ENCODE measurements at regions not wholly inside any gene's neighbourhood (a gene's known extent, or its start where the extent isn't known, plus 50 kb on each side); places are given as distances from the start of the nearest gene placed in this dataset.

DNA sequence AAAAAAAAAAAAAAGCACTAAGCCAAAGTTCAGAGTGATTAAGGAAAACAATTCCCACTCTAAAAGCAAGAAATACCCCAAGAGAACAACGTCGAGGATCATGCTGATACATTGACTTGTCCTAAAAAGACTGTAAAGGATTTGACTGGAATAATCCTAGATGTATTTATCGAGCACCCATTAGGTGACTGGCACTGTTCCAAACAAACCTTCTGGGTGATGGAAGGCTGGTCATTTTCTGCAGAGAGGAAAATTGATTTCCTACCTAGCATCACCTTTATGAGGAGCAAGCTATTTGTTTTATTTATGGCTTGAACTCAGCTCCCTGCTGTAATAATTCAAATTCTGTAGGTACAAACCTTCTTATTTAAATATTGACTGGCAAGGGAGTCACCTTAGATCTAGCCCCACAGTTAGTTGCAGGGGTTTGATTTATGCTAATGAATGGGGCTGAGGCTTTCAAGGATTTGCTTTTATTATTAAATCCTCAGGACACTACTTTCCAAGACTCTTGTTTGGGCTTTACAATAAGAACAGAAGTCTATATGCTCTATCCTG is 471.0 kb downstream of the OLFM4 start:
- H3K9me3 ChIP-seq (ENCODE audit: control insufficient read depth in 2 of 2, insufficient read depth in 1 of 2, low read length in 1 of 2) = no peaks in the 10 kb centered on the region
- H3K27me3 ChIP-seq (ENCODE audit: control insufficient read depth in 2 of 2, insufficient read depth in 1 of 2, low read length in 1 of 2) = no peaks in the 10 kb centered on the region
- DNase-seq (ENCODE audit: low read depth in 6 of 9, low spot score in 9 of 9) = no peak
- no peaks in the 10 kb centered on the region for H3K4me1 ChIP-seq (ENCODE audit: control insufficient read depth in 2 of 2, insufficient read depth in 2 of 2, low read length in 2 of 2)
- H3K4me3 ChIP-seq (ENCODE audit: low read length in 2 of 2) = no peak overlapping the region
- no peak overlapping the region for H3K27ac ChIP-seq (ENCODE audit: low read depth in 1 of 2, low read length in 1 of 2)
- WGBS = 89% methylated on average over 3 of the region's 3 CpGs
- H3K36me3 ChIP-seq (ENCODE audit: control insufficient read depth in 2 of 2, insufficient read depth in 2 of 2, low read length in 1 of 2) = no peaks in the 10 kb centered on the region

DNA sequence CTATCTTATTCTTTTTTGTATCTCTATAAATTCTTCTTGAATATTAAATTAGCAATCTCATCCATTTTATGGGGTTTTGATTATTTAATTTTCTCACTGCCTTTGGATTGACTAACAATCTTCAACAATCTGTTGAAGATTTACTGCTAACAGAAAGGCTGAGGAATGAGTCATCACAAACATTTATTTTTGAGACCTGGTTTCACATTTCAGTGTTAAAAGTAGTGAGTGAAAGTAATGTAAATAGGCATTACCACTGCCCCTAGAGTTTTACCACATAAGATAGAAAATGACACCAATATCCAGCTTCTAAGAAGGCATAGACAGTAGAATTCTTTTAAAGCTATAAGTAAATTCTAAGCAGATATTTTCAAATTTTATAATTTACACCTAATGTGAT is 472.8 kb downstream of the OLFM4 start:
- H3K27me3 ChIP-seq (ENCODE audit: control insufficient read depth in 2 of 2, insufficient read depth in 1 of 2, low read length in 1 of 2) = no peaks in the 10 kb centered on the region
- no peaks in the 10 kb centered on the region for H3K9me3 ChIP-seq (ENCODE audit: control insufficient read depth in 2 of 2, insufficient read depth in 1 of 2, low read length in 1 of 2)
- no peaks in the 10 kb centered on the region for H3K36me3 ChIP-seq (ENCODE audit: control insufficient read depth in 2 of 2, insufficient read depth in 2 of 2, low read length in 1 of 2)
- no peak overlapping the region for H3K27ac ChIP-seq (ENCODE audit: low read depth in 1 of 2, low read length in 1 of 2)
- no peaks in the 10 kb centered on the region for H3K4me1 ChIP-seq (ENCODE audit: control insufficient read depth in 2 of 2, insufficient read depth in 2 of 2, low read length in 2 of 2)
- no peak for DNase-seq (ENCODE audit: low read depth in 6 of 9, low spot score in 9 of 9)
- no peak overlapping the region for H3K4me3 ChIP-seq (ENCODE audit: low read length in 2 of 2)

DNA sequence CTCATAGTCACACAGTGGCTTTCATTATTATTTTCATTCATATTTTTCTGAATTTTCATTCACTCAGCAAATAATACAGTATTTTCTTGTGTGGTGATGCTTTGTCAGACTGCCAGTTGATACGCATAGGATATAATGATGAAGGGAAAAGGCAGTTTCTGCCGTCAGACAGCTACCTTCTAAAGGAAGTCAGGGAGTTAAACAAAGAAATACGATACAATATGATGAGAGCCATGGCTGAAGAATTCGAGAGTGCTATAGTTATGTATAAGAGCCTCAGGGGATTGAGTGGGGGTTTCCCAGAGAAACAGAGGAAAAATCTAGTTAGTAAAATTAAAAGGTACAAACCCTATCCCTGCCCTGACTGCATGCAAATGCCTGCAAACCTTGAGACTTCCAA is 479.1 kb downstream of the OLFM4 start:
- no peaks in the 10 kb centered on the region for H3K36me3 ChIP-seq (ENCODE audit: control insufficient read depth in 2 of 2, insufficient read depth in 2 of 2, low read length in 1 of 2)
- 80% methylated on average over 4 of the region's 4 CpGs for WGBS
- H3K27ac ChIP-seq (ENCODE audit: low read depth in 1 of 2, low read length in 1 of 2) = no peak overlapping the region
- DNase-seq (ENCODE audit: low read depth in 6 of 9, low spot score in 9 of 9) = no peak
- no peaks in the 10 kb centered on the region for H3K4me1 ChIP-seq (ENCODE audit: control insufficient read depth in 2 of 2, insufficient read depth in 2 of 2, low read length in 2 of 2)
- H3K9me3 ChIP-seq (ENCODE audit: control insufficient read depth in 2 of 2, insufficient read depth in 1 of 2, low read length in 1 of 2) = no peaks in the 10 kb centered on the region
- H3K27me3 ChIP-seq (ENCODE audit: control insufficient read depth in 2 of 2, insufficient read depth in 1 of 2, low read length in 1 of 2) = no peaks in the 10 kb centered on the region
- no peak overlapping the region for H3K4me3 ChIP-seq (ENCODE audit: low read length in 2 of 2)

DNA sequence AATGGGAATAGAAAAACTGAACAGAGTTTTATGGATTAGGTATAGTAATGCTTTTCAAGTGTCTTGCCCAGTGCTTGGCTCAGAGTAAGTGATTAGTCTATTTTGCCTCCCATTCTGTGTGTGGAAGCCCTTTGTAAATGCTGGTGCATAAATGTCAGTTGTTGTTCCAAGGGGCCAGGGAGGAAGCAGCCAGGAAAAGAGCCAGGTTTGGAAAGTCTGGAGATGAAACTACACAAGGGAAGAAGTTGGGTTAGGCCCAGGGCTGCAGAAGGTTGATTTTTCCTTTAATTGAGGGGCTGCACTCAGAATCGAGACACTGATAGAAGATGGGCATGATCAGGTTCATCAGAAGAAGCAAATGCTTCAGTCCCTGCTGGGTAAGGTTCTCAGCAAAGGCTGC is 484.0 kb downstream of the OLFM4 start:
- DNase-seq (ENCODE audit: low read depth in 6 of 9, low spot score in 9 of 9) = no peak
- H3K27ac ChIP-seq (ENCODE audit: low read depth in 1 of 2, low read length in 1 of 2) = no peak overlapping the region

DNA sequence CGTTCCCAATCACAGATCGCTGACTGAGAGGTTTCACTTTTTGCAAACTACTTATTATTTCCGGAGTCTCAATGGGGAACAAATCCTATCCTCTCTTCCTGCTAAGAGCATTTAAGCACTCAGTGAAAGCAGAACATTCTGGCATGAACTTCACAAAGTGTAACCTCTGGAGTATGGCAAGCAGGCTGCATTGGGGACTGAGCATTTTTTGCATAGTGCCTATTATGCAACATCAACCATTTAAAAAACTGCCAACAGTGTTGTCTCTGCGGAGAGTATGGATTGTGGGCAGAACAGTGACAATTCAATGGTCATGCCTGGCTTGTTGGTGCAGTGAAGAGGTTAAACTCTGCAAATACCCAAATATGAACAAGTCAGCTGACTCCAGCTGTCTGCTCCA is 484.6 kb downstream of the OLFM4 start:
- Histone ChIP-seq H3K36me3 (ENCODE audit: control insufficient read depth in 2 of 2, insufficient read depth in 2 of 2, low read length in 1 of 2) (no peaks in the 10 kb centered on the region), H3K4me1 (ENCODE audit: control insufficient read depth in 2 of 2, insufficient read depth in 2 of 2, low read length in 2 of 2) (no peaks in the 10 kb centered on the region), H3K4me3 (ENCODE audit: low read length in 2 of 2) (no peak overlapping the region), H3K27ac (ENCODE audit: low read depth in 1 of 2, low read length in 1 of 2) (no peak overlapping the region), H3K27me3 (ENCODE audit: control insufficient read depth in 2 of 2, insufficient read depth in 1 of 2, low read length in 1 of 2) (no peaks in the 10 kb centered on the region), H3K9me3 (ENCODE audit: control insufficient read depth in 2 of 2, insufficient read depth in 1 of 2, low read length in 1 of 2) (no peaks in the 10 kb centered on the region)
- WGBS = 78% methylated on average over 4 of the region's 4 CpGs
- DNase-seq (ENCODE audit: low read depth in 6 of 9, low spot score in 9 of 9) = no peak

More for the DNA sequence above, 484.0 kb downstream of the OLFM4 start:
- H3K4me1 ChIP-seq (ENCODE audit: control insufficient read depth in 2 of 2, insufficient read depth in 2 of 2, low read length in 2 of 2) = no peaks in the 10 kb centered on the region
- H3K9me3 ChIP-seq (ENCODE audit: control insufficient read depth in 2 of 2, insufficient read depth in 1 of 2, low read length in 1 of 2) = no peaks in the 10 kb centered on the region
- no peaks in the 10 kb centered on the region for H3K27me3 ChIP-seq (ENCODE audit: control insufficient read depth in 2 of 2, insufficient read depth in 1 of 2, low read length in 1 of 2)
- no peaks in the 10 kb centered on the region for H3K36me3 ChIP-seq (ENCODE audit: control insufficient read depth in 2 of 2, insufficient read depth in 2 of 2, low read length in 1 of 2)
- 66% methylated on average over 1 of the region's 1 CpG for WGBS
- H3K4me3 ChIP-seq (ENCODE audit: low read length in 2 of 2) = no peak overlapping the region

DNA sequence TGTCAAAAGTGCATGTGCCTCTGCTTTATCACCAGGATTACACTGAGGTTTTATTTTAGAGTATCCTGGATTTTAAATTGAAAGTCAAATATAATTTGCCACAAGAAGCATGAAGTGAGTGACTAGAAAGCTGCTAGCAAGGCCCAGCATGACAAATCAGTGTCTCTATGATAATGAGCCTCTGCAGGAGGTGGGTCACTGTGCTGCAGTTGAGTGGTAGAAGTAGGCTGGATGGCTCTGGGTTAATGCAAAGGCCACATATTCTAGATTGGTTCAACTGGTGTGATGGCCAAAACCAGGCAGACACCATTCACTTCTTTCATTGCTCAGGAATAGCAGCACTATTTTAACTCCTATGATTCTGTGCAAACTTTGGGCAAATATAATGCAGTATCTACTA is 491.5 kb downstream of the OLFM4 start:
- H3K36me3 ChIP-seq (ENCODE audit: control insufficient read depth in 2 of 2, insufficient read depth in 2 of 2, low read length in 1 of 2) = no peaks in the 10 kb centered on the region
- H3K27me3 ChIP-seq (ENCODE audit: control insufficient read depth in 2 of 2, insufficient read depth in 1 of 2, low read length in 1 of 2) = no peaks in the 10 kb centered on the region
- H3K9me3 ChIP-seq (ENCODE audit: control insufficient read depth in 2 of 2, insufficient read depth in 1 of 2, low read length in 1 of 2) = no peaks in the 10 kb centered on the region
- H3K4me1 ChIP-seq (ENCODE audit: control insufficient read depth in 2 of 2, insufficient read depth in 2 of 2, low read length in 2 of 2) = no peaks in the 10 kb centered on the region
- no peak overlapping the region for H3K4me3 ChIP-seq (ENCODE audit: low read length in 2 of 2)
- no peak for DNase-seq (ENCODE audit: low read depth in 6 of 9, low spot score in 9 of 9)
- no peak overlapping the region for H3K27ac ChIP-seq (ENCODE audit: low read depth in 1 of 2, low read length in 1 of 2)

DNA sequence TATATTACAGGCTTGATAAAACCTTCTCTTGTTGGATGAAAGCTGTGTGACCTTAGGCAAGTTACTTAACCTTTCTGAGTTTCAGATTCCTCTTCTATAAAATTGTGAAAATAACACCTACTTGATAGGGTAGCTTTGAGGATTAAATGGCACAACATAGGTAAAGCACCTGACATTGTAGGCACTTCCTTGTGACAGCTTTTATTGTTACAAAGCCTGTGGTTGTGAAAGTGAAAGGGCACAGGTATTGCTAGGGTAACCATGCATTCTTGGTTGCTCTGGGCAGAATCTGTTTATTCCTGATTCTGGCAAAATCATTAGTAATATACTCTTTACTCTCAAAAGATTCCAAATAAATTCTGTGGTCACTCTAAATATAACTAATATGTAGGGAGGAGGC is 493.4 kb downstream of the OLFM4 start:
- Histone ChIP-seq H3K36me3 (ENCODE audit: control insufficient read depth in 2 of 2, insufficient read depth in 2 of 2, low read length in 1 of 2) (no peaks in the 10 kb centered on the region), H3K9me3 (ENCODE audit: control insufficient read depth in 2 of 2, insufficient read depth in 1 of 2, low read length in 1 of 2) (no peaks in the 10 kb centered on the region), H3K27ac (ENCODE audit: low read depth in 1 of 2, low read length in 1 of 2) (no peak overlapping the region), H3K4me3 (ENCODE audit: low read length in 2 of 2) (no peak overlapping the region), H3K4me1 (ENCODE audit: control insufficient read depth in 2 of 2, insufficient read depth in 2 of 2, low read length in 2 of 2) (no peaks in the 10 kb centered on the region), H3K27me3 (ENCODE audit: control insufficient read depth in 2 of 2, insufficient read depth in 1 of 2, low read length in 1 of 2) (no peaks in the 10 kb centered on the region)
- DNase-seq (ENCODE audit: low read depth in 6 of 9, low spot score in 9 of 9) = no peak

DNA sequence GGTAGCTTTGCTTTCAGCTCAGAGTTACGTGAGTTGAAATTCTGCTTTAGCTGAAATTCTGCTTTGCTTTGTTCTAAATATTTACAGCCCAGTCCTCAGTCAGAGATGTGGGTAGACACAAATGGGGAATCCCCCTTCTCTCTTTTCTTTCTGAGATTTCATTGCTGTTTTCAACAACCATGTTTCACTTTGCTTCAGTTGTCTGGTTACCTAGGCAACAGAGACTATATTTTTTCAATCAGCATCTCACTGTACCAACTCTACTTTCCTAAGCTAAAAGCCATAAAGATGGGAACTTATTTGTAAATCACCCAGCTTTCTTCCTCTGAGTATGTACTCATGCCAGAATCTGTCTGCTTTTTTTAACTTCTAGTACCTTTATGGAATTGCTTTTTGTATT is 509.0 kb downstream of the OLFM4 start:
- Histone ChIP-seq H3K4me3 (ENCODE audit: low read length in 2 of 2) (no peak overlapping the region), H3K27me3 (ENCODE audit: control insufficient read depth in 2 of 2, insufficient read depth in 1 of 2, low read length in 1 of 2) (no peaks in the 10 kb centered on the region), H3K36me3 (ENCODE audit: control insufficient read depth in 2 of 2, insufficient read depth in 2 of 2, low read length in 1 of 2) (no peaks in the 10 kb centered on the region), H3K4me1 (ENCODE audit: control insufficient read depth in 2 of 2, insufficient read depth in 2 of 2, low read length in 2 of 2) (no peaks in the 10 kb centered on the region), H3K27ac (ENCODE audit: low read depth in 1 of 2, low read length in 1 of 2) (no peak overlapping the region), H3K9me3 (ENCODE audit: control insufficient read depth in 2 of 2, insufficient read depth in 1 of 2, low read length in 1 of 2) (peaks cover 0 to 2% of the 10 kb centered on the region in 2 donors)
- WGBS = 94% methylated on average over 1 of the region's 1 CpG
- no peak for DNase-seq (ENCODE audit: low read depth in 6 of 9, low spot score in 9 of 9)

DNA sequence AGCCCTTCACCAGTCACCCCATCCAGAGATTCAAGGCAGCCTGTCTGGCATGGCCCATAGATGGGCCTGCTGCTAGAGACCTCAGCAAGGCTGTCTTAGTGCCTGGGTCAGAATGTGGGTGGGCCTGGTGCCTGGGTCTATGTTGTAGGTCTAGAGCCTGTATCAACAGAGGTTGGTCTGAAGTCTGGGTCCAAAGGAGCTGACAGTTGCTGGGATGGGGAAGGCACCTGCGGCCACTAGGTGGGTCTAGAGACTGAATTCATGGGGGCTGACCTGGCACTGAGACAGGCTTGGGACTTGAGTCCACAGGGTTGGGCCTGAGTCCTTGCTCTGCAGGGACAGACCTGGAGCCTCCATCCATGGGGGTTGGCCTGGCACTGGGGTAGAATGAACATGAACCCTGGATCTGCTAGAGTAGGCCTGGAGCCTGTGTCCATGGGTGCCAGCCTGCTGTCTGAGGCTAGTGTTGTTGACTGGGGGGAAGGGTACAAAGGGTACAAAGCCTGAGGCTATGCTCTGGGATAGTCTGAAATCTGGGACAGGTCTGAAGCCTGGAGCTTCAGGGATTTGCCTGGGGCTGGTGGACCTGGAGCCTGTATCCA is 516.8 kb downstream of the OLFM4 start:
- H3K27me3 ChIP-seq (ENCODE audit: control insufficient read depth in 2 of 2, insufficient read depth in 1 of 2, low read length in 1 of 2) = no peaks in the 10 kb centered on the region
- H3K4me3 ChIP-seq (ENCODE audit: low read length in 2 of 2) = no peak overlapping the region
- no peak overlapping the region for H3K27ac ChIP-seq (ENCODE audit: low read depth in 1 of 2, low read length in 1 of 2)
- H3K36me3 ChIP-seq (ENCODE audit: control insufficient read depth in 2 of 2, insufficient read depth in 2 of 2, low read length in 1 of 2) = no peaks in the 10 kb centered on the region
- H3K9me3 ChIP-seq (ENCODE audit: control insufficient read depth in 2 of 2, insufficient read depth in 1 of 2, low read length in 1 of 2) = peaks cover 0 to 10% of the 10 kb centered on the region in 2 donors
- H3K4me1 ChIP-seq (ENCODE audit: control insufficient read depth in 2 of 2, insufficient read depth in 2 of 2, low read length in 2 of 2) = no peaks in the 10 kb centered on the region
- no peak for DNase-seq (ENCODE audit: low read depth in 6 of 9, low spot score in 9 of 9)
- WGBS = 94% methylated on average over 1 of the region's 1 CpG

DNA sequence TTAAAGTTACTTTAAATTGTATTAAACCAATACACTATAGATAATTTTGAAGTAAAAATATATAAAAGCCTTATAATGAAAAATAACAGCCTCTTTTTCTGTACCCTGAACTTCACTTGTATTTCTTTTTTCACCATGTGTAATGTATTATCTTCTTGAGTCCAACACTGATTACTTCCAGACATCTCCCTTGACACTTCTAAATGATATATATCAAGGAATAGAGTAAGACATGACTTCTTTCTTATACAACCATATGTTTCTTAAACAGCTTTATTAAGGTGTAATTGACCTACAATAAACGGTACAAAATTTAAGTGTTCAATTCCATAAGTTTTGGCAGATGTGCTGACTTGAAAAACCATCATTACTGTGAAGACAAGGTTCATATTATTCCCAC is 531.9 kb downstream of the OLFM4 start:
- no peaks in the 10 kb centered on the region for H3K36me3 ChIP-seq (ENCODE audit: control insufficient read depth in 2 of 2, insufficient read depth in 2 of 2, low read length in 1 of 2)
- H3K27me3 ChIP-seq (ENCODE audit: control insufficient read depth in 2 of 2, insufficient read depth in 1 of 2, low read length in 1 of 2) = no peaks in the 10 kb centered on the region
- H3K4me3 ChIP-seq (ENCODE audit: low read length in 2 of 2) = no peak overlapping the region
- no peak for DNase-seq (ENCODE audit: low read depth in 6 of 9, low spot score in 9 of 9)
- H3K27ac ChIP-seq (ENCODE audit: low read depth in 1 of 2, low read length in 1 of 2) = no peak overlapping the region
- 95% methylated on average over 1 of the region's 1 CpG for WGBS
- H3K4me1 ChIP-seq (ENCODE audit: control insufficient read depth in 2 of 2, insufficient read depth in 2 of 2, low read length in 2 of 2) = no peaks in the 10 kb centered on the region
- no peaks in the 10 kb centered on the region for H3K9me3 ChIP-seq (ENCODE audit: control insufficient read depth in 2 of 2, insufficient read depth in 1 of 2, low read length in 1 of 2)
